ENCODE measurements at regions not wholly inside any gene's neighbourhood (a gene's known extent, or its start where the extent isn't known, plus 50 kb on each side); places are given as distances from the start of the nearest gene placed in this dataset.

DNA sequence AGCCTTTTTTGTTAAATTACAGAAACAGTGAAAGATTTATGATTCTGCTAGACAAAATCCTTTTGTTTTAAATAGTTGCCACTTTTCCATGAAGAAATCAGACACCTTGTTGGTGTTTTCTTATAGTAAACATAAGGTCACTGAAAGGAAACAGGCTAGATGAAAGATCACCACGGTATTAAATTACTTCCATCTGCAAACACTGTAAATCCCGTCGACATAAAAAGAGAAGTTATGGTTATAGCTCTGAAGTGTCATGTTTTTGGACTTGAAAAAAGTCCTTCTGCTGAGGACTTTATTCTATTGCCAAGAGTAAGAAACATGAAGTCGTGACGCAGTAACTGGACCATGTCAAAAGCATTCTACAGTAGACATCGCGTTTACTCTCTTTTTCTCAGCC lies 567.6 kb upstream of the SLIT2 start:
- FAIRE-seq (no peak), DNase-seq (ENCODE audit: low read depth, low spot score) (no peak)
- H3K79me2 ChIP-seq (ENCODE audit: control insufficient read depth, insufficient read depth, low read length), result no peaks in the 10 kb centered on the region
- no peaks in the 10 kb centered on the region for H4K20me1 ChIP-seq (replicated peaks; ENCODE audit: control insufficient read depth, extremely low read depth, insufficient read depth, low read length)
- H3K27me3 ChIP-seq (ENCODE audit: control insufficient read depth in 2 of 2, insufficient read depth in 2 of 2, low read length in 2 of 2), result no peaks in the 10 kb centered on the region
- dilution Hi-C loops (cut with MboI; ENCODE audit: extremely low pct_ligation_motif_present, low sequenced_read_pairs) (no loop called here), intact Hi-C loops (cut with micrococcal nuclease) (no loop called here)
- H3K9me3 ChIP-seq (replicated peaks; ENCODE audit: control insufficient read depth, insufficient read depth, low read length), result no peaks in the 10 kb centered on the region
- no peak overlapping the region for H2AFZ ChIP-seq (ENCODE audit: low read depth, low read length)
- no peak overlapping the region for H3K4me3 ChIP-seq (replicated peaks in 1 of 3; ENCODE audit: insufficient read depth in 1 of 3, low read depth in 1 of 3, low read length in 3 of 3)
- POLR2A ChIA-PET, result no interaction called here
- H3K27ac ChIP-seq (ENCODE audit: insufficient read depth, low read depth, low read length), result no peak overlapping the region
- H3K4me1 ChIP-seq (ENCODE audit: control insufficient read depth, extremely low read depth, insufficient read depth, low read length), result no peaks in the 10 kb centered on the region
- no peak overlapping the region for H3K9ac ChIP-seq (replicated peaks; ENCODE audit: extremely low read depth, insufficient read depth, low read length)
- TF ChIP-seq MYC (IDR thresholded peaks at IDR 0.05; ENCODE audit: low read depth, low read length) (no peak), POLR2A (IDR thresholded peaks at IDR 0.05; ENCODE audit: low read depth, low read length) (no peak), JUN (IDR thresholded peaks at IDR 0.05; ENCODE audit: borderline replicate concordance, insufficient read depth, insufficient read length, low read depth) (no peak), FOS (IDR thresholded peaks at IDR 0.05; ENCODE audit: borderline replicate concordance, insufficient read depth, low read length) (no peak), EZH2 (IDR thresholded peaks at IDR 0.05; ENCODE audit: borderline replicate concordance, low read depth, low read length, severe bottlenecking) (no peak)
- TF ChIP-seq, protein P1, sequence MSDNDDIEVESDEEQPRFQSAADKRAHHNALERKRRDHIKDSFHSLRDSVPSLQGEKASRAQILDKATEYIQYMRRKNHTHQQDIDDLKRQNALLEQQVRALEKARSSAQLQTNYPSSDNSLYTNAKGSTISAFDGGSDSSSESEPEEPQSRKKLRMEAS (IDR thresholded peaks at IDR 0.05; ENCODE audit: insufficient read depth, insufficient read length), result no peak
- CTCF ChIA-PET, result no interaction called here
- BruUV-seq (replicated peaks), result no TSS peak
- no peaks in the 10 kb centered on the region for H3K9me1 ChIP-seq (replicated peaks; ENCODE audit: control insufficient read depth, extremely low read depth, insufficient read depth, low read length)
- H3K4me2 ChIP-seq (ENCODE audit: insufficient read depth, low read length), result no peak overlapping the region
- H3K36me3 ChIP-seq (ENCODE audit: control insufficient read depth in 2 of 2, extremely low read depth in 1 of 2, insufficient read depth in 2 of 2, low read length in 2 of 2), result no peaks in the 10 kb centered on the region

DNA sequence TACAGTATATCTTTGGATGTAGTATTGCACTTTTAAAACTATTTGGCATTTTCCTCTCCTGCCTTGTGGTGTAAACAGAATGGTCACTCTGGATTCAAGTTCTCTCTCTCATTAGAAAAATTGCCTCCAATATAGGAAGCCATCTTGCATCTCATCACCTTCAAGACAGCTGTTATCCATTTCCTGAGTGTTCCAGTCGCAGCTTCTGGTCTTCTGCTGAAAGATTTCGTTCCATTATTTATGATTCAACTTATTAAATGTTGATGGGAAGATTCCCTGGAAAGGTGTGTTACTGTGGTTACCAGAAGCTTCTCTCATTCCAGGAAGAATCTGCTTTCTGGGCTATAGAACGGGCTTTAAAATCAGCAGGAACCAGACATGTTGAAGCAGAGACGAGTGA lies 568.3 kb upstream of the SLIT2 start:
- CTCF ChIA-PET, result no interaction called here
- POLR2A ChIA-PET, result no interaction called here
- H3K9me1 ChIP-seq (replicated peaks; ENCODE audit: control insufficient read depth, extremely low read depth, insufficient read depth, low read length), result no peaks in the 10 kb centered on the region
- H4K20me1 ChIP-seq (replicated peaks; ENCODE audit: control insufficient read depth, extremely low read depth, insufficient read depth, low read length), result no peaks in the 10 kb centered on the region
- no TSS peak for BruUV-seq (replicated peaks)
- H3K36me3 ChIP-seq (ENCODE audit: control insufficient read depth in 2 of 2, extremely low read depth in 1 of 2, insufficient read depth in 2 of 2, low read length in 2 of 2), result no peaks in the 10 kb centered on the region
- H3K79me2 ChIP-seq (ENCODE audit: control insufficient read depth, insufficient read depth, low read length), result no peaks in the 10 kb centered on the region
- no peak overlapping the region for H3K9ac ChIP-seq (replicated peaks; ENCODE audit: extremely low read depth, insufficient read depth, low read length)
- H3K27me3 ChIP-seq (ENCODE audit: control insufficient read depth in 2 of 2, insufficient read depth in 2 of 2, low read length in 2 of 2), result no peaks in the 10 kb centered on the region
- H3K27ac ChIP-seq (ENCODE audit: insufficient read depth, low read depth, low read length), result no peak overlapping the region
- H3K4me3 ChIP-seq (replicated peaks in 1 of 3; ENCODE audit: insufficient read depth in 1 of 3, low read depth in 1 of 3, low read length in 3 of 3), result no peak overlapping the region
- no peak overlapping the region for H2AFZ ChIP-seq (ENCODE audit: low read depth, low read length)
- H3K9me3 ChIP-seq (replicated peaks; ENCODE audit: control insufficient read depth, insufficient read depth, low read length), result no peaks in the 10 kb centered on the region
- H3K4me2 ChIP-seq (ENCODE audit: insufficient read depth, low read length), result no peak overlapping the region
- TF ChIP-seq POLR2A (IDR thresholded peaks at IDR 0.05; ENCODE audit: low read depth, low read length) (no peak), MYC (IDR thresholded peaks at IDR 0.05; ENCODE audit: low read depth, low read length) (no peak), EZH2 (IDR thresholded peaks at IDR 0.05; ENCODE audit: borderline replicate concordance, low read depth, low read length, severe bottlenecking) (no peak), FOS (IDR thresholded peaks at IDR 0.05; ENCODE audit: borderline replicate concordance, insufficient read depth, low read length) (no peak), CTCF (IDR thresholded peaks at IDR 0.05; ENCODE audit: extremely low read depth in 1 of 2, insufficient read depth in 1 of 2, low read depth in 1 of 2, low read length in 2 of 2) (no peak), GATA2 (IDR thresholded peaks at IDR 0.05; ENCODE audit: insufficient read depth, insufficient read length, low read depth, low read length) (no peak), JUN (IDR thresholded peaks at IDR 0.05; ENCODE audit: borderline replicate concordance, insufficient read depth, insufficient read length, low read depth) (no peak), POLR2AphosphoS5 (IDR thresholded peaks at IDR 0.05; ENCODE audit: insufficient read depth, low read depth, low read length) (no peak)
- TF ChIP-seq, protein P1 (IDR thresholded peaks at IDR 0.05; ENCODE audit: insufficient read depth, insufficient read length), result no peak
- intact Hi-C loops (cut with micrococcal nuclease) (no loop called here), dilution Hi-C loops (cut with MboI; ENCODE audit: extremely low pct_ligation_motif_present, low sequenced_read_pairs) (no loop called here)
- no peak for FAIRE-seq
- no peak for DNase-seq (ENCODE audit: low read depth, low spot score)
- H3K4me1 ChIP-seq (ENCODE audit: control insufficient read depth, extremely low read depth, insufficient read depth, low read length), result no peaks in the 10 kb centered on the region

Measured in endothelial cell of umbilical vein (primary cell).